ENCODE measurements at regions not wholly inside any gene's neighbourhood (a gene's known extent, or its start where the extent isn't known, plus 50 kb on each side); places are given as distances from the start of the nearest gene placed in this dataset.

- no peak overlapping the region for H3K4me3 ChIP-seq (ENCODE audit: low read depth, low read length)
- DNase-seq (ENCODE audit: low read depth): no peak
- TF ChIP-seq, protein P1, sequence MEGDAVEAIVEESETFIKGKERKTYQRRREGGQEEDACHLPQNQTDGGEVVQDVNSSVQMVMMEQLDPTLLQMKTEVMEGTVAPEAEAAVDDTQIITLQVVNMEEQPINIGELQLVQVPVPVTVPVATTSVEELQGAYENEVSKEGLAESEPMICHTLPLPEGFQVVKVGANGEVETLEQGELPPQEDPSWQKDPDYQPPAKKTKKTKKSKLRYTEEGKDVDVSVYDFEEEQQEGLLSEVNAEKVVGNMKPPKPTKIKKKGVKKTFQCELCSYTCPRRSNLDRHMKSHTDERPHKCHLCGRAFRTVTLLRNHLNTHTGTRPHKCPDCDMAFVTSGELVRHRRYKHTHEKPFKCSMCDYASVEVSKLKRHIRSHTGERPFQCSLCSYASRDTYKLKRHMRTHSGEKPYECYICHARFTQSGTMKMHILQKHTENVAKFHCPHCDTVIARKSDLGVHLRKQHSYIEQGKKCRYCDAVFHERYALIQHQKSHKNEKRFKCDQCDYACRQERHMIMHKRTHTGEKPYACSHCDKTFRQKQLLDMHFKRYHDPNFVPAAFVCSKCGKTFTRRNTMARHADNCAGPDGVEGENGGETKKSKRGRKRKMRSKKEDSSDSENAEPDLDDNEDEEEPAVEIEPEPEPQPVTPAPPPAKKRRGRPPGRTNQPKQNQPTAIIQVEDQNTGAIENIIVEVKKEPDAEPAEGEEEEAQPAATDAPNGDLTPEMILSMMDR (IDR thresholded peaks at IDR 0.05; ENCODE audit: low read depth, low read length, missing control alignments): no peak
These were observed 100.3 kb upstream of the FAR2 start for GRCh38 chr12:29048787-29049186.

GRCh38 chr12:29050503-29050902 is 98.6 kb upstream of the FAR2 start:
- no peak for DNase-seq (ENCODE audit: low read depth)
- H3K4me3 ChIP-seq (ENCODE audit: low read depth, low read length): no peak overlapping the region
- TF ChIP-seq, protein P1 (IDR thresholded peaks at IDR 0.05; ENCODE audit: low read depth, low read length, missing control alignments): no peak

DNA sequence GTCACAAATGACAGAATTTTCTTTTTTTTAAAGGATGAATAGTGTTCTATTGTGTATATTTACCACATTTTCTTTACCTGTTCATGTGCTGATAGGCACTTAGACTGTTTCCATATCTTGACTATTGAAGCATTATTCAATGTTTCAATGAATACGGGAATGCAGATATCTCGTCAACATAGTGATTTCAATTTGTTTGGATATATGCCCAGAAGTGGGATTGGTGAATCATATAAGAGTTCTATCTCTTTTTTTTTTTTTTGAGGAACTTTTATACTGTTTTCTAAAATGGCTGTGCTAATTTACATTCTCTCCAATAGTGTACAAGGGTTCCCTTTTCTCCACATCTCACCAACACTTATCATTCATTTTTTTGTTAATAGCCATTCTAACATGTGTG is 97.9 kb upstream of the FAR2 start:
- TF ChIP-seq, protein P1 (IDR thresholded peaks at IDR 0.05; ENCODE audit: low read depth, low read length, missing control alignments): no peak
- DNase-seq (ENCODE audit: low read depth): no peak

DNA sequence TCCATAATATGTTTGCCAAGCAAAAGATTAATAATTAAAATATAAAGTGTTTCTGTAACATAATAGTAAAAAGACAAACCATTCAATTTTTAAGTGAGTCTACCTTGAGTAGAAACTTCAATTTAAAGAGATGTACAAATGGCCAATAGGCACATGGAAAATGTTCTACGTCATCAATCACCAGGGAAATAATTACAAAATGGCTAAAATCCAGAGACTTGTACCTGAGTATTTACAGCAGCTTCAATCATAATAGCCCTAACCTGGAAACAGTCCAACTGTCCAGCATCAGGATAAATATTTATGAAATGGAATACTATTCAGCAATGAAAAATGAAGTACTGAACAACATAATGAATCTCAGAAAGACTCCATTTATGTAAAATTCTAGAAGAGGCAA is 95.5 kb upstream of the FAR2 start:
- no peak overlapping the region for H3K4me3 ChIP-seq (ENCODE audit: low read depth, low read length)
- TF ChIP-seq, protein P1 (IDR thresholded peaks at IDR 0.05; ENCODE audit: low read depth, low read length, missing control alignments): no peak
- no peak for DNase-seq (ENCODE audit: low read depth)

More for the DNA sequence above, 97.9 kb upstream of the FAR2 start:
- no peak overlapping the region for H3K4me3 ChIP-seq (ENCODE audit: low read depth, low read length)

GRCh38 chr12:29054858-29055663 is 94.0 kb upstream of the FAR2 start:
- DNase-seq (ENCODE audit: low read depth): no peak
- TF ChIP-seq, protein P1 (IDR thresholded peaks at IDR 0.05; ENCODE audit: low read depth, low read length, missing control alignments): no peak
- no peak overlapping the region for H3K4me3 ChIP-seq (ENCODE audit: low read depth, low read length)

DNA sequence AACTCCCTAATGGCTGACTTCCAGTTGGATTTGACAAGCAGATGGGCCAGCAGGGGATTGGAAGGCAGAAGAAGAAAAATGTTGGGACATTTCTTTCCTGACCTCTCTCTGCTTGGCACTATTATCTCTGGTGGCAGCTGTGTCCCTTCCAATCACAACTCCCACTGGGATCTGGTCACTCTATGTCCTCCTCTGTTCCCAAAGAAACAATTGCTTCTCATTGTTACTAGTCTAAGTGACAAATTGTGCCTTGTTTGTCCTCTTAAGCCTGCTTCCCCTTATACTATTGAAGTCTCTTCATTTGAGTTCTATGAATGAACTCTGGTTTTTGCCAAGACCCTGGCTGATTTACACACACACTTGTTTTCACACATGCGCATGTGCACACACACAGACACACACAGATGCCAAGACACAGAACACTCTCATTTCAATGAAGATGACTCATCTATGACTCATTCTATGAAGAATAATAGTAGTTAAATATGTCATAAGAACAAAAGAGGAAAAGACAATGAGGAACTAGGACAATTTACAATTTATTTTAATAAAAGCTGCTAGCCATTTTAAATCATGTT is 83.0 kb upstream of the FAR2 start:
- H3K4me3 ChIP-seq (ENCODE audit: low read depth, low read length): no peak overlapping the region
- no peak for DNase-seq (ENCODE audit: low read depth)
- TF ChIP-seq, protein P1 (IDR thresholded peaks at IDR 0.05; ENCODE audit: low read depth, low read length, missing control alignments): no peak

Measured in GM12864 (cell line).